ENCODE measurements at regions not wholly inside any gene's neighbourhood (a gene's known extent, or its start where the extent isn't known, plus 50 kb on each side); places are given as distances from the start of the nearest gene placed in this dataset.

GRCh38 chr5:87094833-87095232, 172.8 kb upstream of the RASA1 start:
- H3K79me2 ChIP-seq (ENCODE audit: control insufficient read depth, insufficient read depth, low read length), result no peaks in the 10 kb centered on the region
- FAIRE-seq, result no peak
- H3K9me3 ChIP-seq (replicated peaks; ENCODE audit: control insufficient read depth, insufficient read depth, low read length), result no peaks in the 10 kb centered on the region
- ChIA-PET POLR2A (no interaction called here), CTCF (interaction anchor here (1.0 to 1.8 kb wide), 2 partner anchors 11 to 26 kb away, joined by 3 read pairs; no protein-coding TSS in a partner anchor)
- no peaks in the 10 kb centered on the region for H3K9me1 ChIP-seq (replicated peaks; ENCODE audit: control insufficient read depth, extremely low read depth, insufficient read depth, low read length)
- H2AFZ ChIP-seq (ENCODE audit: low read depth, low read length), result no peak overlapping the region
- no TSS peak for BruUV-seq (replicated peaks)
- H3K36me3 ChIP-seq (ENCODE audit: control insufficient read depth in 2 of 2, extremely low read depth in 1 of 2, insufficient read depth in 2 of 2, low read length in 2 of 2), result no peaks in the 10 kb centered on the region
- TF ChIP-seq FOS (IDR thresholded peaks at IDR 0.05; ENCODE audit: borderline replicate concordance, insufficient read depth, low read length) (no peak), POLR2A (IDR thresholded peaks at IDR 0.05; ENCODE audit: low read depth, low read length) (no peak), CTCF (IDR thresholded peaks at IDR 0.05; ENCODE audit: extremely low read depth in 1 of 2, insufficient read depth in 1 of 2, low read depth in 1 of 2, low read length in 2 of 2) (no peak), POLR2AphosphoS5 (IDR thresholded peaks at IDR 0.05; ENCODE audit: insufficient read depth, low read depth, low read length) (no peak), MAX (IDR thresholded peaks at IDR 0.05; ENCODE audit: insufficient read depth, insufficient read length) (no peak), GATA2 (IDR thresholded peaks at IDR 0.05; ENCODE audit: insufficient read depth, insufficient read length, low read depth, low read length) (no peak), MYC (IDR thresholded peaks at IDR 0.05; ENCODE audit: low read depth, low read length) (no peak)
- H4K20me1 ChIP-seq (replicated peaks; ENCODE audit: control insufficient read depth, extremely low read depth, insufficient read depth, low read length), result no peaks in the 10 kb centered on the region
- no peaks in the 10 kb centered on the region for H3K4me1 ChIP-seq (ENCODE audit: control insufficient read depth, extremely low read depth, insufficient read depth, low read length)
- H3K27ac ChIP-seq (ENCODE audit: insufficient read depth, low read depth, low read length), result no peak overlapping the region
- intact Hi-C loops (cut with micrococcal nuclease) (no loop called here), dilution Hi-C loops (cut with MboI; ENCODE audit: extremely low pct_ligation_motif_present, low sequenced_read_pairs) (no loop called here)
- H3K4me3 ChIP-seq (replicated peaks in 1 of 3; ENCODE audit: insufficient read depth in 1 of 3, low read depth in 1 of 3, low read length in 3 of 3), result no peak overlapping the region
- no peak overlapping the region for H3K9ac ChIP-seq (replicated peaks; ENCODE audit: extremely low read depth, insufficient read depth, low read length)
- no peak for DNase-seq (ENCODE audit: low read depth, low spot score)
- H3K4me2 ChIP-seq (ENCODE audit: insufficient read depth, low read length), result no peak overlapping the region
- H3K27me3 ChIP-seq (ENCODE audit: control insufficient read depth in 2 of 2, insufficient read depth in 2 of 2, low read length in 2 of 2), result no peaks in the 10 kb centered on the region
